ENCODE measurements at regions not wholly inside any gene's neighbourhood (a gene's known extent, or its start where the extent isn't known, plus 50 kb on each side); places are given as distances from the start of the nearest gene placed in this dataset.

DNA sequence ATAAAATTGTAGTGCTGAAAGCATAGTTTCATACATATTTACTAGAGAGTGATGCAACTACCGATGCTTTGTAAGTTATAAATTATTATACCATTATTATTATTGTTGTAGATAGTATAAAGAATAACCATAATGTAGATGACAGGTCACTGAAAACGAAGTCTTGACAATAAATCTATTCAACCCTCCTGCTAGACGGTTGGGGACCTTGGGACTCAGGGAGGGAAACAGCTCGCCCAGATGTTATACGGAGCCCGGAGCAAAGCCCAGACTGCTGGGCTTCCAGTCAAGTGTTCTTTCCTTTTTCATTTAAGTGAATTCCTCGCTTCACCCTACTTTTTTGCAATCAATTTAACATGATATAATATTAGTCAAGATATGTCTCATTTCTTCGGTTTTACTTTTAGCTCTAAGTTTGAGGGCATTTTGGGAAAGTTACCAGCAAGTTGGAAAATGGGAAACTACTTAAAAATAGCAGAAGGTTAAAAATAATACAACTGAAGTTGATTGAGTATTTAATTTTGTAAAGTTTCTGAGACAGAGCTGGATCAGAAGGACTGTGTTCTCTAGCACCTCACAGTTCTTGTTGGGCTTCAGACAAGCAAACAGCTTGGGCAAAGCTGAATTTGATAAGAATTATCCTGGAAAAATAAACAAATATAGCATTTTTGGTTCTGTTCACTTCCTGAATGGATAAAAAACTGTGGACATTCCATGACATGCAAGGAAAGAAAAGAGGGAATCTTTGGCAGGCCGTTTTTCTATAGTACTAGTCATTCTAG, 173.4 kb upstream of the TP63 start:
- in situ Hi-C loops (cut with MboI; ENCODE audit: low pct_unique_long_range_greater_than_20kb, low sequenced_read_pairs, unreplicated experiment) = no loop called here
- no peak for DNase-seq (ENCODE audit: low spot score)
- TF ChIP-seq, protein P1, sequence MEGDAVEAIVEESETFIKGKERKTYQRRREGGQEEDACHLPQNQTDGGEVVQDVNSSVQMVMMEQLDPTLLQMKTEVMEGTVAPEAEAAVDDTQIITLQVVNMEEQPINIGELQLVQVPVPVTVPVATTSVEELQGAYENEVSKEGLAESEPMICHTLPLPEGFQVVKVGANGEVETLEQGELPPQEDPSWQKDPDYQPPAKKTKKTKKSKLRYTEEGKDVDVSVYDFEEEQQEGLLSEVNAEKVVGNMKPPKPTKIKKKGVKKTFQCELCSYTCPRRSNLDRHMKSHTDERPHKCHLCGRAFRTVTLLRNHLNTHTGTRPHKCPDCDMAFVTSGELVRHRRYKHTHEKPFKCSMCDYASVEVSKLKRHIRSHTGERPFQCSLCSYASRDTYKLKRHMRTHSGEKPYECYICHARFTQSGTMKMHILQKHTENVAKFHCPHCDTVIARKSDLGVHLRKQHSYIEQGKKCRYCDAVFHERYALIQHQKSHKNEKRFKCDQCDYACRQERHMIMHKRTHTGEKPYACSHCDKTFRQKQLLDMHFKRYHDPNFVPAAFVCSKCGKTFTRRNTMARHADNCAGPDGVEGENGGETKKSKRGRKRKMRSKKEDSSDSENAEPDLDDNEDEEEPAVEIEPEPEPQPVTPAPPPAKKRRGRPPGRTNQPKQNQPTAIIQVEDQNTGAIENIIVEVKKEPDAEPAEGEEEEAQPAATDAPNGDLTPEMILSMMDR (IDR thresholded peaks at IDR 0.05; ENCODE audit: extremely low read depth, insufficient read depth, missing control alignments) = no peak

- in situ Hi-C loops (cut with MboI; ENCODE audit: low pct_unique_long_range_greater_than_20kb, low sequenced_read_pairs, unreplicated experiment) = no loop called here
Measured at GRCh38 chr3:189458528-189458927, 172.7 kb upstream of the TP63 start.

GRCh38 chr3:189459231-189459630, 172.0 kb upstream of the TP63 start:
- DNase-seq (ENCODE audit: low spot score) = no peak
- in situ Hi-C loops (cut with MboI; ENCODE audit: low pct_unique_long_range_greater_than_20kb, low sequenced_read_pairs, unreplicated experiment) = no loop called here
- TF ChIP-seq, protein P1 (IDR thresholded peaks at IDR 0.05; ENCODE audit: extremely low read depth, insufficient read depth, missing control alignments) = no peak

More at GRCh38 chr3:189458528-189458927, 172.7 kb upstream of the TP63 start:
- TF ChIP-seq, protein P1 (IDR thresholded peaks at IDR 0.05; ENCODE audit: extremely low read depth, insufficient read depth, missing control alignments) = no peak
- DNase-seq (ENCODE audit: low spot score) = no peak

DNA sequence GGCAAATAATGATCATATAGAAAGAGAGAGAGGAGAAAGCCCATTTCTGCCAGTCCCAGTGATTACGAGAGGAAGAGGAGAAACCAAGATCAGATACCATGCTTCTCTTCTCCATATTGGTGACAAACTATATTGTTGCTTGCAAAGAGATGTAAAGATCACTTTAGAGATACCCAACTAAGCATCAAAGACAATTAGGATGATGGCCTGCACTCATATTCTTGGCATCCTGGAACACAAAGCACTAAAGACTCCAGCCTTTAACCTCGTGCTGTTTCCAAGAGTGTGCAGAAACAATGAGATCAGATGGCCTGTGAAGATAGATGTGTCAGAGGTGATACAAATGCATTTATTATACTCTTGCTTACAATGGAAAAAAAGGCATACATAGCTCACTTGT, 170.7 kb upstream of the TP63 start:
- in situ Hi-C loops (cut with MboI; ENCODE audit: low pct_unique_long_range_greater_than_20kb, low sequenced_read_pairs, unreplicated experiment) = no loop called here
- TF ChIP-seq, protein P1 (IDR thresholded peaks at IDR 0.05; ENCODE audit: extremely low read depth, insufficient read depth, missing control alignments) = no peak
- no peak for DNase-seq (ENCODE audit: low spot score)

DNA sequence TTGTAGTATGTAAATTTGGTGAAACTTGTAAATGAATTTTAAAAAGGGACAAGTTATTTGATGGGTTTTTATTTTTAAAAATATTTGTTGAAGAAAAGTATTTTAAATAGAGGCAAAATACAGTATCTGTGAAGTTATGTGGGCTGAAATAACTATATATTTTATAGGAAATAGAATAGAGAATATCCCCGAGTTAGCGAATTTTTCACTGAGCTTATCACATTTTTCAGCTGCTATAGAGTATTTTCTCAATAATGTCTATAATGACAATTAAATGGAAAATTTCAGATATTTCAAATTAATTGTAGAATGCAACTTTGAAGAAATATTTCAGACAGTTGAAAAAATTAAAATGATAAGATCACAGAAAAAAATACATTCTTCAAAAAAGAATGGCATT, 166.4 kb upstream of the TP63 start:
- no peak for DNase-seq (ENCODE audit: low spot score)
- TF ChIP-seq, protein P1 (IDR thresholded peaks at IDR 0.05; ENCODE audit: extremely low read depth, insufficient read depth, missing control alignments) = no peak
- in situ Hi-C loops (cut with MboI; ENCODE audit: low pct_unique_long_range_greater_than_20kb, low sequenced_read_pairs, unreplicated experiment) = no loop called here

DNA sequence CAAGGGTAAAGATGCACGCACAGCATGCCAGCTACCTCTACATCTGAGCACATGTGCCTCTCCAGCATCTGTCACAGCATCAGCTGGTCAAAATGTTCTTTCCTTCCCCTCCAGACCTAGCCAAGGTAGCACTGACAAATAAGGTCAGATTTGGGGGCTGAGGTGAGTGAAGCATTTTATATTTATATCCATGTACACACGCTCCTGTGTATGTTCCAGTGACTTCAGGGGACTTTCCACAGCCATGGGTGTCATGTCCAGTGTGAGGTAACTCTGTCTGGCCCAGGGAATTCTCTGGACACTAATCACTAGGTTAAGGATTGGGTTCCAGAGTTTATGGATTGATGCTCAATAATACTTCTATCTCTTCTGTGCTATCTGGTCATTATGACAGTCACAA, 165.2 kb upstream of the TP63 start:
- TF ChIP-seq, protein P1 (IDR thresholded peaks at IDR 0.05; ENCODE audit: extremely low read depth, insufficient read depth, missing control alignments) = no peak
- in situ Hi-C loops (cut with MboI; ENCODE audit: low pct_unique_long_range_greater_than_20kb, low sequenced_read_pairs, unreplicated experiment) = no loop called here
- no peak for DNase-seq (ENCODE audit: low spot score)
